RCC 7860 (cell line): ENCODE measurements at regions not wholly inside any gene's neighbourhood (a gene's known extent, or its start where the extent isn't known, plus 50 kb on each side); places are given as distances from the start of the nearest gene placed in this dataset.
"Not testable (repeated sequence)": the region's sequence is repeated elsewhere in the genome, so short reads cannot be mapped to it uniquely, and the experiment has no call there.

Source experiments
- DNase-seq: peaks from one replicate; pipeline ENCODE4 v3.0.0-alpha.2; 2015; ENCODE audit warnings: low spot score
- FAIRE-seq: peaks from 2 replicates; lab custom pipeline; 2012; peaks lifted over from hg19 to GRCh38; lab: Jason Lieb, UNC

GRCh38 chrX:3882553-3882920 is 169.1 kb upstream of the PRKX start:
- not testable (repeated sequence) for DNase-seq, FAIRE-seq

- DNase-seq, FAIRE-seq: not testable (repeated sequence)
These were observed 168.6 kb upstream of the PRKX start for GRCh38 chrX:3881898-3882552.

- FAIRE-seq: not testable (repeated sequence)
These were observed 167.9 kb upstream of the PRKX start for GRCh38 chrX:3881255-3881895.

GRCh38 chrX:3876393-3876792 is 162.9 kb upstream of the PRKX start:
- FAIRE-seq, DNase-seq: not testable (repeated sequence)

More at GRCh38 chrX:3881255-3881895, 167.9 kb upstream of the PRKX start:
- DNase-seq: not testable (repeated sequence)

- FAIRE-seq, DNase-seq: not testable (repeated sequence)
These were observed 162.2 kb upstream of the PRKX start for GRCh38 chrX:3875638-3876037.

GRCh38 chrX:3872226-3872879 is 158.9 kb upstream of the PRKX start:
- FAIRE-seq, DNase-seq: not testable (repeated sequence)

GRCh38 chrX:3867067-3867831 is 153.8 kb upstream of the PRKX start:
- not testable (repeated sequence) for DNase-seq, FAIRE-seq

- DNase-seq, FAIRE-seq: not testable (repeated sequence)
These were observed 144.9 kb upstream of the PRKX start for GRCh38 chrX:3858332-3858731.

GRCh38 chrX:3843522-3844145 is 130.2 kb upstream of the PRKX start:
- not testable (repeated sequence) for DNase-seq, FAIRE-seq

- not testable (repeated sequence) for DNase-seq, FAIRE-seq
These were observed 129.5 kb upstream of the PRKX start for GRCh38 chrX:3842822-3843521.

GRCh38 chrX:3838754-3839153 is 125.3 kb upstream of the PRKX start:
- FAIRE-seq, DNase-seq: not testable (repeated sequence)

GRCh38 chrX:3837958-3838643 is 124.7 kb upstream of the PRKX start:
- DNase-seq, FAIRE-seq: not testable (repeated sequence)

GRCh38 chrX:3837211-3837610 is 123.8 kb upstream of the PRKX start:
- FAIRE-seq, DNase-seq: not testable (repeated sequence)

- FAIRE-seq, DNase-seq: not testable (repeated sequence)
These were observed 120.5 kb upstream of the PRKX start for GRCh38 chrX:3833761-3834542.

- not testable (repeated sequence) for DNase-seq, FAIRE-seq
These were observed 116.6 kb upstream of the PRKX start for GRCh38 chrX:3830020-3830419.

GRCh38 chrX:3829041-3829531 is 115.6 kb upstream of the PRKX start:
- not testable (repeated sequence) for DNase-seq, FAIRE-seq

GRCh38 chrX:3828378-3829040 is 115.1 kb upstream of the PRKX start:
- FAIRE-seq, DNase-seq: not testable (repeated sequence)
